H1 (cell line): ENCODE measurements at regions not wholly inside any gene's neighbourhood (a gene's known extent, or its start where the extent isn't known, plus 50 kb on each side); places are given as distances from the start of the nearest gene placed in this dataset.

ENCODE experiments used
- CTCF ChIA-PET: fragments of 300-600 bp; sonication (Branson Sonifier 250); formaldehyde crosslinking; loops from one replicate; lab custom pipeline; 2021; ENCODE audit not compliant: partially characterized antibody; lab: Charles Lee
- POLR2A ChIA-PET: fragments of 300-600 bp; sonication (Branson Sonifier 250); formaldehyde crosslinking; loops from one replicate; lab custom pipeline; 2021; ENCODE audit warnings: inconsistent platforms; ENCODE audit not compliant: partially characterized antibody; lab: Charles Lee
- DNase-seq, 2 experiments: peaks; one replicate each; pipeline versions ENCODE4 v3.0.0 to v3.0.0-alpha.2; 2010 to 2022; ENCODE audit warnings: low spot score in 2 of 2, low read depth in 1 of 2, mixed read lengths in 1 of 2
- FAIRE-seq: peaks from 2 replicates; lab custom pipeline; 2011; peaks lifted over from hg19 to GRCh38; lab: Jason Lieb, UNC
- H2AFZ ChIP-seq: 2 replicates; pipeline ENCODE4 v1.8.1; 2012; ENCODE audit warnings: low read length, inconsistent platforms
- H2AK5ac ChIP-seq: 2 replicates; pipeline ENCODE4 v1.6.1; 2013; ENCODE audit warnings: low read depth, low read length
- H2BK120ac ChIP-seq: replicated peaks from 2 replicates; pipeline ENCODE3; 2013; ENCODE audit warnings: low read depth, low read length, inconsistent platforms
- H2BK12ac ChIP-seq: 2 replicates; pipeline ENCODE4 v1.6.1; 2013; ENCODE audit warnings: low read depth, low read length
- H2BK15ac ChIP-seq: 2 replicates; pipeline ENCODE4 v1.6.1; 2013; ENCODE audit warnings: low read length
- H2BK20ac ChIP-seq: 2 replicates; pipeline ENCODE4 v1.6.1; 2013; ENCODE audit warnings: low read length
- H2BK5ac ChIP-seq: 2 replicates; pipeline ENCODE4 v1.6.1; 2013; ENCODE audit warnings: low read depth, low read length
- H3K14ac ChIP-seq: 2 replicates; pipeline ENCODE4 v1.6.1; 2013; ENCODE audit warnings: inconsistent platforms; ENCODE audit not compliant: insufficient read length
- H3K18ac ChIP-seq: 2 replicates; pipeline ENCODE4 v1.6.1; 2013; ENCODE audit warnings: low read length; ENCODE audit errors: extremely low read depth
- H3K23ac ChIP-seq: 2 replicates; pipeline ENCODE4 v1.6.1; 2013; ENCODE audit warnings: inconsistent platforms; ENCODE audit not compliant: insufficient read length
- H3K23me2 ChIP-seq: 2 replicates; pipeline ENCODE4 v1.6.1; 2013; ENCODE audit warnings: low read depth, low read length
- H3K27ac ChIP-seq: 2 replicates; pipeline ENCODE4 v1.6.1; 2011; ENCODE audit warnings: low read depth, low read length, inconsistent platforms
- H3K27me3 ChIP-seq, 4 experiments: replicated peaks in 1 of 4; 1 replicate in 1 of 4; 2 replicates in 3 of 4; pipeline versions ENCODE4 v1.6.1 to v1.8.1; 2011 to 2013; ENCODE audit warnings: low read length in 3 of 4, mild to moderate bottlenecking in 3 of 4, inconsistent platforms in 2 of 4, mixed read lengths in 2 of 4, moderate library complexity in 1 of 4; ENCODE audit not compliant: control insufficient read depth in 3 of 4, insufficient read depth in 3 of 4; ENCODE audit errors: extremely low read depth in 1 of 4
- H3K36me3 ChIP-seq, 4 experiments: 2 replicates each; pipeline versions ENCODE4 v1.6.1 to v1.8.1; 2011 to 2013; ENCODE audit warnings: mild to moderate bottlenecking in 4 of 4, low read length in 3 of 4, moderate library complexity in 2 of 4, control low read depth in 1 of 4, inconsistent platforms in 1 of 4; ENCODE audit not compliant: insufficient read depth in 4 of 4, control insufficient read depth in 2 of 4
- H3K4ac ChIP-seq: replicated peaks from 2 replicates; pipeline ENCODE3; 2013; ENCODE audit warnings: low read length, low read depth, mixed read lengths, inconsistent platforms; ENCODE audit not compliant: insufficient read length
- H3K4me1 ChIP-seq, 4 experiments: replicated peaks in 1 of 4; 1 replicate in 1 of 4; 2 replicates in 3 of 4; pipeline versions ENCODE4 v1.6.1 to v1.8.1; 2011 to 2013; ENCODE audit warnings: low read length in 3 of 4, inconsistent platforms in 2 of 4, mixed read lengths in 1 of 4; ENCODE audit not compliant: insufficient read depth in 4 of 4, control insufficient read depth in 3 of 4
- H3K4me2 ChIP-seq, 2 experiments: 2 replicates each; pipeline versions ENCODE4 v1.6.1 to v1.8.1; 2011 to 2013; ENCODE audit warnings: low read depth in 2 of 2, low read length in 2 of 2, control low read depth in 1 of 2, inconsistent platforms in 1 of 2, mild to moderate bottlenecking in 1 of 2; ENCODE audit not compliant: insufficient read depth in 1 of 2
- H3K4me3 ChIP-seq, 4 experiments: fragments of 200-600, 300-600 bp in 1 of 4; sonication (generic), shearing (Covaris generic), sonication (Bioruptor Twin) in 1 of 4; 2 replicates each; pipeline versions ENCODE4 v1.5.1 to v1.8.1; 2011 to 2016; ENCODE audit warnings: low read length in 4 of 4, low read depth in 3 of 4, control low read depth in 2 of 4, inconsistent platforms in 2 of 4, mild to moderate bottlenecking in 2 of 4, mixed read lengths in 1 of 4, moderate library complexity in 1 of 4; ENCODE audit not compliant: insufficient read depth in 2 of 4; ENCODE audit errors: extremely low read depth in 1 of 4
- H3K56ac ChIP-seq: replicated peaks from 2 replicates; pipeline ENCODE3; 2013; ENCODE audit warnings: low read depth, mild to moderate bottlenecking, mixed read lengths, low read length, inconsistent platforms; ENCODE audit not compliant: insufficient read length
- H3K79me1 ChIP-seq: 2 replicates; pipeline ENCODE4 v1.6.1; 2013; ENCODE audit warnings: low read depth, low read length, control low read depth
- H3K79me2 ChIP-seq, 2 experiments: 2 replicates each; pipeline versions ENCODE4 v1.6.1 to v1.8.1; 2012 to 2013; ENCODE audit warnings: low read length in 2 of 2, mild to moderate bottlenecking in 2 of 2, inconsistent platforms in 1 of 2; ENCODE audit not compliant: insufficient read depth in 2 of 2, control insufficient read depth in 1 of 2
- H3K9ac ChIP-seq, 4 experiments: replicated peaks in 1 of 4; 1 replicate in 1 of 4; 2 replicates in 3 of 4; pipeline versions ENCODE4 v1.6.1 to v1.8.1; 2011 to 2013; ENCODE audit warnings: low read depth in 3 of 4, low read length in 3 of 4, control low read depth in 2 of 4, mild to moderate bottlenecking in 2 of 4, moderate library complexity in 2 of 4, inconsistent platforms in 1 of 4; ENCODE audit errors: extremely low read depth in 1 of 4
- H3K9me3 ChIP-seq, 2 experiments: 2 replicates each; pipeline versions ENCODE4 v1.6.1 to v1.8.1; 2012 to 2013; ENCODE audit warnings: mild to moderate bottlenecking in 2 of 2, moderate library complexity in 2 of 2, control low read depth in 1 of 2, inconsistent platforms in 1 of 2, low read depth in 1 of 2, low read length in 1 of 2, mixed read lengths in 1 of 2; ENCODE audit not compliant: insufficient read depth in 2 of 2
- H4K20me1 ChIP-seq, 2 experiments: replicated peaks in 1 of 2; 2 replicates each; pipeline versions ENCODE3 to v1.8.1; 2011 to 2013; ENCODE audit warnings: inconsistent platforms in 2 of 2, low read length in 2 of 2, mild to moderate bottlenecking in 1 of 2; ENCODE audit not compliant: insufficient read depth in 2 of 2, control insufficient read depth in 1 of 2
- H4K5ac ChIP-seq: 2 replicates; pipeline ENCODE4 v1.6.1; 2013; ENCODE audit warnings: low read length, low read depth, mixed read lengths, inconsistent platforms; ENCODE audit not compliant: insufficient read length
- H4K8ac ChIP-seq: 2 replicates; pipeline ENCODE4 v1.8.0; 2013; ENCODE audit warnings: mild to moderate bottlenecking, moderate library complexity, low read length, inconsistent platforms; ENCODE audit not compliant: insufficient read depth; ENCODE audit errors: extremely low read depth
- H4K91ac ChIP-seq: replicated peaks from 2 replicates; pipeline ENCODE3; 2013; ENCODE audit warnings: low read length, mixed read lengths, inconsistent platforms; ENCODE audit not compliant: insufficient read length
- ASH2L ChIP-seq: fragments of 200-600, 300-600 bp; sonication (generic); IDR thresholded peaks from one replicate; pipeline ENCODE4 v1.7.1; 2017; ENCODE audit warnings: low read length
- BRCA1 ChIP-seq: IDR thresholded peaks from 2 replicates; pipeline ENCODE4 v1.6.1; 2012; ENCODE audit warnings: low read depth, low read length, improper control_type of control experiment
- KDM1A ChIP-seq: fragments of 200-600, 300-600 bp; sonication (generic); IDR thresholded peaks from 2 replicates; pipeline ENCODE4 v1.7.1; 2016; ENCODE audit warnings: mild to moderate bottlenecking, low read length, borderline replicate concordance
- KDM5A ChIP-seq: fragments of 200-600 bp; IDR thresholded peaks from 2 replicates; pipeline ENCODE4 v1.7.1; 2012; ENCODE audit warnings: mild to moderate bottlenecking, low read length, inconsistent platforms, mixed read lengths
- RBBP5 ChIP-seq: IDR thresholded peaks from 2 replicates; pipeline ENCODE4 v1.7.1; 2012; ENCODE audit warnings: low read depth, mild to moderate bottlenecking, inconsistent platforms, low read length, moderate library complexity, borderline replicate concordance
- SUZ12 ChIP-seq: fragments of 200-600 bp; sonication (generic); IDR thresholded peaks from 2 replicates; pipeline ENCODE4 v1.6.1; 2012; ENCODE audit warnings: mild to moderate bottlenecking, inconsistent platforms, low read length, moderate library complexity, mixed read lengths
- YY1 ChIP-seq: IDR thresholded peaks from 2 replicates; pipeline ENCODE4 v1.6.1; 2011; ENCODE audit warnings: low read depth, mild to moderate bottlenecking, low read length
- WGBS, 2 experiments: shearing (Covaris generic) in 1 of 2; methylation state at CpG; one replicate each; pipeline versions ENCODE4 v1.1.6 to v1.1.7; 2013 to 2015; ENCODE audit warnings: low lambda C conversion rate in 2 of 2, mixed read lengths in 2 of 2, inconsistent platforms in 1 of 2, low coverage in 1 of 2, missing lambda C conversion rate in 1 of 2; ENCODE audit not compliant: insufficient replicate concordance in 2 of 2, insufficient coverage in 1 of 2, insufficient read length in 1 of 2; ENCODE audit errors: extremely low coverage in 1 of 2, missing lambda C conversion rate in 1 of 2; 5-methylcytosine and 5-hydroxymethylcytosine counted together

- 89% methylated on average over 3 of the region's 3 CpGs; no CpG with 5 or more reads in 1 of the 2 experiments for WGBS, 2 experiments
- TF ChIP-seq YY1, result no peak
- TF ChIP-seq KDM1A, result no peak
- no peak for TF ChIP-seq KDM5A
- no peak for TF ChIP-seq BRCA1
- TF ChIP-seq ASH2L, result no peak
- no peak for TF ChIP-seq SUZ12
- TF ChIP-seq RBBP5, result no peak
- no peaks in the 10 kb centered on the region for H3K27me3 ChIP-seq
- H4K8ac ChIP-seq, result no peak overlapping the region
- H2AK5ac ChIP-seq, result no peak overlapping the region
- H4K20me1 ChIP-seq, result no peaks in the 10 kb centered on the region
- CTCF ChIA-PET, result interaction anchor here (0.7 kb wide), 1 partner anchor 408 kb away, joined by 3 read pairs; no protein-coding TSS in a partner anchor
- POLR2A ChIA-PET, result no interaction called here
- no peaks in the 10 kb centered on the region for H3K79me2 ChIP-seq
- no peak overlapping the region for H3K4ac ChIP-seq
- H3K4me1 ChIP-seq, result no peaks in the 10 kb centered on the region
- no peak overlapping the region for H3K23ac ChIP-seq
- DNase-seq (no peak), FAIRE-seq (no peak)
- H3K4me3 ChIP-seq, result no peak overlapping the region
- H2BK12ac ChIP-seq, result no peak overlapping the region
- no peak overlapping the region for H4K91ac ChIP-seq
- no peaks in the 10 kb centered on the region for H3K79me1 ChIP-seq
- no peaks in the 10 kb centered on the region for H3K36me3 ChIP-seq
- H3K56ac ChIP-seq, result no peak overlapping the region
- no peak overlapping the region for H2AFZ ChIP-seq
- H2BK5ac ChIP-seq, result no peak overlapping the region
- no peak overlapping the region for H2BK20ac ChIP-seq
- H3K9ac ChIP-seq, result no peak overlapping the region
- H4K5ac ChIP-seq, result no peak overlapping the region
- no peak overlapping the region for H2BK15ac ChIP-seq
- no peak overlapping the region for H3K18ac ChIP-seq
- H3K27ac ChIP-seq, result no peak overlapping the region
- H3K23me2 ChIP-seq, result no peaks in the 10 kb centered on the region
- H3K4me2 ChIP-seq, result no peak overlapping the region
- H3K9me3 ChIP-seq, result no peaks in the 10 kb centered on the region; a peak in 1 of 4 replicates
- no peak overlapping the region for H3K14ac ChIP-seq
- H2BK120ac ChIP-seq, result no peak overlapping the region
Observed at GRCh38 chr7:80324032-80324431, 187.8 kb downstream of the GNAT3 start.
